Choroid plexus epithelial cell (primary cell): ENCODE measurements at regions not wholly inside any gene's neighbourhood (a gene's known extent, or its start where the extent isn't known, plus 50 kb on each side); places are given as distances from the start of the nearest gene placed in this dataset.
A peak's percentile ranks its signal among the peaks of the same experiment; 100 is the strongest.
"Not testable (repeated sequence)": the region's sequence is repeated elsewhere in the genome, so short reads cannot be mapped to it uniquely, and the experiment has no call there.

Experiments
- DNase-seq: peaks from one replicate; pipeline ENCODE4 v3.0.0-alpha.2; 2010; ENCODE audit warnings: low read depth
- H3K4me3 ChIP-seq: 2 replicates; pipeline ENCODE4 v1.5.1; 2011; ENCODE audit warnings: low read depth, mild to moderate bottlenecking, control low read depth, low read length, moderate library complexity
- TF ChIP-seq, protein P1 (sequence below): conservative IDR thresholded peaks from 2 replicates; pipeline ENCODE4 v1.5.1; 2011; ENCODE audit warnings: low read depth, mild to moderate bottlenecking, control low read depth, inconsistent platforms, low read length, moderate library complexity

DNA sequence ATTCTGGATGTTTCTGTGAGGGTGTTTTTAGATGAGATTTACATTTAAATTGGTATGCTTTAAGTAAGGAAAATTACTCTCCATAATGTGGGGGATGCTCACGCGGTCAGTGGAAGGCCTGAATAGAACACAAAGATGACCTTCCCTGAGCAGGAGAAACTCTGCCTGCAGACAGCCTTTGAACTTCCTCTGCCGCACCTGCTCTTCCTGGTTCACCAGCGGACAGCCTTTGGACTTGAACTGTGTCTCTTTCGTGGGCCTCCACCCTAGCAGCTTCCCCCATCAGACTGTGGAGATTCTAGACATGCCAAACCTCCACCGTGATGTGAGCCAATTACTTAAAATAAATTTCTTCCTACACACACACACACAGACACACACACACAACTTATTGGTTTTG is 210.7 kb downstream of the EFCAB11 start:
- TF ChIP-seq, protein P1, sequence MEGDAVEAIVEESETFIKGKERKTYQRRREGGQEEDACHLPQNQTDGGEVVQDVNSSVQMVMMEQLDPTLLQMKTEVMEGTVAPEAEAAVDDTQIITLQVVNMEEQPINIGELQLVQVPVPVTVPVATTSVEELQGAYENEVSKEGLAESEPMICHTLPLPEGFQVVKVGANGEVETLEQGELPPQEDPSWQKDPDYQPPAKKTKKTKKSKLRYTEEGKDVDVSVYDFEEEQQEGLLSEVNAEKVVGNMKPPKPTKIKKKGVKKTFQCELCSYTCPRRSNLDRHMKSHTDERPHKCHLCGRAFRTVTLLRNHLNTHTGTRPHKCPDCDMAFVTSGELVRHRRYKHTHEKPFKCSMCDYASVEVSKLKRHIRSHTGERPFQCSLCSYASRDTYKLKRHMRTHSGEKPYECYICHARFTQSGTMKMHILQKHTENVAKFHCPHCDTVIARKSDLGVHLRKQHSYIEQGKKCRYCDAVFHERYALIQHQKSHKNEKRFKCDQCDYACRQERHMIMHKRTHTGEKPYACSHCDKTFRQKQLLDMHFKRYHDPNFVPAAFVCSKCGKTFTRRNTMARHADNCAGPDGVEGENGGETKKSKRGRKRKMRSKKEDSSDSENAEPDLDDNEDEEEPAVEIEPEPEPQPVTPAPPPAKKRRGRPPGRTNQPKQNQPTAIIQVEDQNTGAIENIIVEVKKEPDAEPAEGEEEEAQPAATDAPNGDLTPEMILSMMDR = no peak
- DNase-seq = no peak
- no peak overlapping the region for H3K4me3 ChIP-seq

DNA sequence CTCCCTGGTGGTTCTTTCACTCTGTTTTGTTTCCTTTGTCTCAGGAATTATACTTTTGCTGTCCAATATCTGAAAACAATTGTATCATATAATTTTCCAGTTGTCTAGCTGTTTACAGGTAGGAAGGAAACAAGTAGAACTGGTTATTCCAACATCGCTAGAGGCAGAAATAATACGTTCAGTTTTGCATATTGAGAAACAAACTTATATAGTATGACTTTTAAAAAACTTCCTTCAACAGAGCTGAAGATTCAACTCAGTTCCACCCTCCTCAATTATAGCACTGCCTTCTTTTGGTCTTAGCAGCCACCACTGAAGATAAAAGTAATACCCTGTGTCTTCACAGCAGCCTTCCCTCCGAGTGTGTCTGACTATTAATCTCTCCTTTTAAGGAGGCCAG is 214.3 kb downstream of the EFCAB11 start:
- no peak overlapping the region for H3K4me3 ChIP-seq
- TF ChIP-seq, protein P1 = no peak
- DNase-seq = no peak

DNA sequence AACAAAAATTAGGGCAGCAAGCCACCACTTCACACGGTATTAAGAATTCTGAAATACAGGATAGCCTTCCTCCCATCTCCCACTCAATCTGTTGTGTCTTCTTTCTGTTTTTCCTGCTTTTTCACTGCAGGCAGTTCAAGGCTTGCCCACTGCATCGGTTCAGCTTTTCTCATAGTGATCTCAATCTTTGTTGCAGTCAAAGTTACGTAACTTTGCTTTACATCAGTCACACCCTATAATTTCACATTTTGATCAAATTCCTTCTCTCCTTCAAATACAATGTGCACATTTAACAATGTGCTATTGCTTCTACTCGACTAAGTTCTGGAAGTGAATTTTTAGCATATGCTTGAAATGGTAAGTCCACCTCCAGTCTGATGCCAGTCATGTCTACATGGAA is 217.6 kb downstream of the EFCAB11 start:
- TF ChIP-seq, protein P1 = no peak
- no peak for DNase-seq
- H3K4me3 ChIP-seq = no peak overlapping the region

- TF ChIP-seq, protein P1 = no peak
- no peak overlapping the region for H3K4me3 ChIP-seq
- no peak for DNase-seq
Measured at GRCh38 chr14:89731396-89731933, 223.1 kb downstream of the EFCAB11 start.

DNA sequence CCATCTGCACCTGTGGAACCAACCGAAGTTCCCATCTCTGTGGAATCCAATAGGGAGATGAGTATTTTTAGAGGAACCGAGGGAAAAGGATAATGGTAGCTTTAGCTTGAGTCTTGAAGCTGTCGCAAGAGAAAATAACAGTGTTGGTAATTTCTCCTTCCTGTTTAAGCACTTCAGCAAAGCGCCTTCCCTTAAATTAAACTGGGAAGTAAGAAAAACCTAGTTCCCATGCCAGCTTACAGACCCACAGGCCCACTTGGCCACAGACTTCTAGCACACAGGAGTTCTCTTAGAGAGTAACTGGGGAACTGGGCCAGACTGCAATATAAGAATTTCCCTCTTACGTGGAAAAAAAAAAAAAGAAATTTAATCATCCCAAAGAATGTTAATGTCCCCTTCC is 223.8 kb downstream of the EFCAB11 start:
- no peak for DNase-seq
- H3K4me3 ChIP-seq = no peak overlapping the region
- TF ChIP-seq, protein P1 = no peak

- DNase-seq = no peak
- H3K4me3 ChIP-seq = no peak overlapping the region
- TF ChIP-seq, protein P1 = no peak
Measured at GRCh38 chr14:89728964-89729363, 225.6 kb downstream of the EFCAB11 start.

DNA sequence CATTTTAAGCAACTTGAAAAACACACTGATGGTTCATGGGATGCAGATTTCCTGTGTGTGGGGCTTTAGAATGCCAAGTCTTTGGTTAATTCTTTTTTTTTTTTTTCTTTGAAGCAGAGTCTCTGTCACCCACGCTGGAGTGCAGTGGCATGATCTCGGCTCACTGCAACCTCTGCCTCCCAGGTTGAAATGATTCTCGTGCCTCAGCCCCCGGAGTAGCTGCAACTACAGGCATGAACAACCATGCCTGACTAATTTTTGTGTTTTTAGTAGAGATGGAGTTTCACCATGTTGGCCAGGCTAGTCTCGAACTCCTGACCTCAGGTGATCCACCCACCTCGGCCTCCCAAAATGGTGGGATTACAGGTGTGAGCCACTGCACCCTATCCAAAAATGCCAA is 228.3 kb downstream of the EFCAB11 start:
- not testable (repeated sequence) for H3K4me3 ChIP-seq, DNase-seq

DNA sequence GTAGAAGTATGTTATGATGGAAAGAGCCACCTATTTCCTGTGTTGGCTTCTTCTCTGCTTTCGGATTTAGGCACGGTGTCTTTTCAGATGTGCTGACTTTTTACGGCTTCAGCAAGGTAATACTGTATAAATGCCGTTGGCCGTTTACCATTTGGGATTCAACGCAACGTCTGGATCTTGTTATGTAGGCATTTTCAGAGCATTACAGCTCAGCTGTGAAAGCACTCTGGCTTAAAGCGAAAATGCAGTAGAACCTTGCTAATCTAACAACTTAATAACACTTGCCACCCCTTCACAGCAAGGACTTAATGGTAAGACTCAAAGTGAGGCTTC is 229.9 kb downstream of the EFCAB11 start:
- H3K4me3 ChIP-seq = peak overlapping the region; percentile 40
- TF ChIP-seq, protein P1 = no peak
- peak; percentile 22 for DNase-seq
